ENCODE measurements at regions not wholly inside any gene's neighbourhood (a gene's known extent, or its start where the extent isn't known, plus 50 kb on each side); places are given as distances from the start of the nearest gene placed in this dataset.

DNA sequence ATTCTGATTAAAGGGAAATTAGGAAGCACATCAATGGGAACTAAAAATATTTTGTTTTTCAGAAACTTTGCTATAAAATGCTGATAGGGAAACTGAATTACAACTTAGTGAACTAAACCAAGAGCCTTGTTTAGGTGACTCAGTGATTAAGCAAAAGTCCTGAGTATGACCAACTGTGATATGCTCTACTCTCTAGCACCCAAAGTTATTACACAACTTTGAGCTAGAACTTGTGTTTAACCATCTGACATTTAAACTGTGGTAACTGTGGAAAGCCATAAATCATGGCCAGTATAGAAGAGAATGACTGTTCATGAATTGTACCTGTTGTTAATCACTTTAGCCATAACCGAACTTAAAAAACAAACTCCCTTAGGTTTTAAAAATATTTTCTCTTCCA, 127.4 kb downstream of the ZNF365 start:
- H3K27ac ChIP-seq = no peak overlapping the region
- no peak overlapping the region for H3K4me3 ChIP-seq
- intact Hi-C loops (cut with DNase I; ENCODE audit: low total_unique reads) = no loop called here
- H3K27me3 ChIP-seq = no peaks in the 10 kb centered on the region
- no peak for TF ChIP-seq POLR2A (IDR thresholded peaks at IDR 0.05)
- TF ChIP-seq, protein P1, sequence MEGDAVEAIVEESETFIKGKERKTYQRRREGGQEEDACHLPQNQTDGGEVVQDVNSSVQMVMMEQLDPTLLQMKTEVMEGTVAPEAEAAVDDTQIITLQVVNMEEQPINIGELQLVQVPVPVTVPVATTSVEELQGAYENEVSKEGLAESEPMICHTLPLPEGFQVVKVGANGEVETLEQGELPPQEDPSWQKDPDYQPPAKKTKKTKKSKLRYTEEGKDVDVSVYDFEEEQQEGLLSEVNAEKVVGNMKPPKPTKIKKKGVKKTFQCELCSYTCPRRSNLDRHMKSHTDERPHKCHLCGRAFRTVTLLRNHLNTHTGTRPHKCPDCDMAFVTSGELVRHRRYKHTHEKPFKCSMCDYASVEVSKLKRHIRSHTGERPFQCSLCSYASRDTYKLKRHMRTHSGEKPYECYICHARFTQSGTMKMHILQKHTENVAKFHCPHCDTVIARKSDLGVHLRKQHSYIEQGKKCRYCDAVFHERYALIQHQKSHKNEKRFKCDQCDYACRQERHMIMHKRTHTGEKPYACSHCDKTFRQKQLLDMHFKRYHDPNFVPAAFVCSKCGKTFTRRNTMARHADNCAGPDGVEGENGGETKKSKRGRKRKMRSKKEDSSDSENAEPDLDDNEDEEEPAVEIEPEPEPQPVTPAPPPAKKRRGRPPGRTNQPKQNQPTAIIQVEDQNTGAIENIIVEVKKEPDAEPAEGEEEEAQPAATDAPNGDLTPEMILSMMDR (IDR thresholded peaks at IDR 0.05) = no peak
- no peak for DNase-seq
- WGBS, 2 donors = 82 to 89% methylated on average over 1 of the region's 1 CpG
- no peaks in the 10 kb centered on the region for H3K9me3 ChIP-seq
- no peaks in the 10 kb centered on the region for H3K4me1 ChIP-seq
- H3K36me3 ChIP-seq (ENCODE audit: low read depth, missing control alignments) = no peaks in the 10 kb centered on the region

DNA sequence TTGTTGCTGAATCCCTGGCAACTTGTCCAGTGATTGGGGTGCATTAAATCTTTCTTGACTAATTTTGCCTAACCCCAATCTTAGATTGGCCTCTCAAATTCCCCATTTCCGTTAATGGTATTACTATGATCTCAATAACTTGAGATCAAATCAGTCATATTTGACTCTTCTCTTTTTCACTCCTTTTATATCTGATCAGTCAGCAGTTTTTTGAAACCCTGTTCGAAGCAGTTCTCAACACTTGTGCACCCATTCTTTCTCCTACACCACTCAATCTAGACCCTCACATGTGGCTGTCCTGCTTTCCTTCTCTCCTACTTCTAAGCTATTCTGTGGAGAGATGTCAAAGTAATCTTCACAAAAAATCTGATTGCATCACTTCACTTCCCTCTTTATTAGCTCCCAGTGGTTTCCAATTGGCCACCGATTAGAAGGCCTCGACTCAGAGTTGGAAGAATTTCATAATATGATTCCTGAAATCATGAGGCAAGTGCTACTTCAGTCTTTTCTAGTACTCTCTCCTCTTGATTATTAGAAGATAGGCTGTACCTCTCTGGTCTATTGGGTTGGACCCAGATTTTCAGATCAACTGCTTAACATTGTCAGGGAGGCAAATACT, 128.9 kb downstream of the ZNF365 start:
- Histone ChIP-seq H3K4me1 (no peaks in the 10 kb centered on the region), H3K9me3 (no peaks in the 10 kb centered on the region), H3K4me3 (no peak overlapping the region), H3K27me3 (no peaks in the 10 kb centered on the region), H3K27ac (no peak overlapping the region), H3K36me3 (ENCODE audit: low read depth, missing control alignments) (no peaks in the 10 kb centered on the region)
- intact Hi-C loops (cut with DNase I; ENCODE audit: low total_unique reads) = no loop called here
- WGBS, 2 donors = 83 to 88% methylated on average over 4 of the region's 4 CpGs
- DNase-seq = no peak
- no peak for TF ChIP-seq POLR2A (IDR thresholded peaks at IDR 0.05)
- TF ChIP-seq, protein P1 (IDR thresholded peaks at IDR 0.05) = no peak

DNA sequence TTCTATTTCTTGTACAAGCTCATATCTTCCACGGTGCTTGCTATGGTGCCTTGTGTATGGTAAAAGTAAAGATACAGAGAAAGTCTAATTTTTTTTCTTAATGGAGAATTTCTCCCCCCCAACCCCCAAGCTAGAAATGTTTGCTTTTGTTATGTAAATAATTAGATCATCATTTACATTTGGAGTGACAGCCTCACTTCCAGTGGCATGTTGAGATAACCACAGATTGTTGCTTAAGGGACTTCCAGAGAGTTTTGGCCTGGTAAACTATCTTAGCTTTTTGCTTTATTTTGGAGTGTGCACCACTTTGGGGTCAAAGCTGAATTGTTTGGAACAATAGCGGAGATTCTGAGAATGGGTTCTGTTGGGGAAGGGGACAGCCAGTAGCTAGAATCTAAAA, 129.7 kb downstream of the ZNF365 start:
- no peak for DNase-seq
- TF ChIP-seq, protein P1 (IDR thresholded peaks at IDR 0.05) = no peak
- TF ChIP-seq POLR2A (IDR thresholded peaks at IDR 0.05) = no peak
- H3K4me1 ChIP-seq = no peaks in the 10 kb centered on the region

DNA sequence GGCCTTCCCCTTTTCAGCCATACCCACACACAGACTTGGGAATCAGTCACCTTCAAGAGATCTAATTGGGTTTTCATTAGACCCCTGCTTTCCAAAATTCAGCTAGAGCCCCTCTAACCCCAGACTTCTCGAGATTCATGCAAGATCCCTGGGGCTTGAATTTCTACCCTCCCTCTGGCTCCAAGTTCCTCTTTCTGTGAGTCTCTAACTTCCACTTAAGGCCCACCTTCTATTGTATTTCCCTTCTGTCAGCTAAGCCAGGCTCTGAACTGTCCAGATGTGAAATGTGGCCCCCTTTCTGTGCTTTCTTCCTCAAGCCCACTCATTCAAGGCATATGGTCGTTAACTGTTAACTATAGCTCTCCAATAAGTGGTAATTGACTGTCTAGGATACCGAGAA, 132.2 kb downstream of the ZNF365 start:
- WGBS, 2 donors = 81 to 91% methylated on average over 3 of the region's 3 CpGs
- TF ChIP-seq, protein P1 (IDR thresholded peaks at IDR 0.05) = no peak
- no peak for TF ChIP-seq POLR2A (IDR thresholded peaks at IDR 0.05)
- no peaks in the 10 kb centered on the region for H3K9me3 ChIP-seq
- DNase-seq = no peak
- no peaks in the 10 kb centered on the region for H3K36me3 ChIP-seq (ENCODE audit: low read depth, missing control alignments)
- H3K27ac ChIP-seq = no peak overlapping the region
- intact Hi-C loops (cut with DNase I; ENCODE audit: low total_unique reads) = no loop called here
- no peaks in the 10 kb centered on the region for H3K4me1 ChIP-seq
- H3K4me3 ChIP-seq = no peak overlapping the region
- H3K27me3 ChIP-seq = no peaks in the 10 kb centered on the region

More for the DNA sequence above, 129.7 kb downstream of the ZNF365 start:
- no peaks in the 10 kb centered on the region for H3K36me3 ChIP-seq (ENCODE audit: low read depth, missing control alignments)
- no peak overlapping the region for H3K27ac ChIP-seq
- no peaks in the 10 kb centered on the region for H3K27me3 ChIP-seq
- H3K9me3 ChIP-seq = no peaks in the 10 kb centered on the region
- H3K4me3 ChIP-seq = no peak overlapping the region
- 94 to 95% methylated on average over 2 of the region's 2 CpGs for WGBS, 2 donors
- intact Hi-C loops (cut with DNase I; ENCODE audit: low total_unique reads) = no loop called here

DNA sequence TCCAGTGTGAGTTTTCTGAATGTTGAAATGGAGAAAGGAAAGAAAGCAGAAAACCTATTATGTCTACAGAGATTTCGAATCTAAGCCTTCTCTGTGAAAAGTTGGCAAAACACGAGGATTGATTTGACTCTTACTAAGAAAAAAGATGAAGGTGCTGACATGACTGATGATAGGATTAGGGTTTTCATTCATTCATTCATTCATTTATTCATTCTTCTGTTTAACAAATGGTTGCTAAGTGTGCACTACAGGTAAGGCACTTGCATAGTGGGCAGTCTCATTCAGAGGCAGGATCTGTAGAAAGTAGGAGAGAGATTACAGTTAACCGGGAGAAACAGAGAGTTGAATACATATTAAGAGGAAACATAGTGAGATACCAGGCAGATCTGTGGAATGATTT, 137.1 kb downstream of the ZNF365 start:
- TF ChIP-seq POLR2A (IDR thresholded peaks at IDR 0.05) = no peak
- TF ChIP-seq, protein P1 (IDR thresholded peaks at IDR 0.05) = no peak
- 89 to 94% methylated on average over 3 of the region's 3 CpGs for WGBS, 2 donors
- Histone ChIP-seq H3K4me1 (no peaks in the 10 kb centered on the region), H3K4me3 (no peak overlapping the region), H3K36me3 (ENCODE audit: low read depth, missing control alignments) (no peaks in the 10 kb centered on the region), H3K27me3 (no peaks in the 10 kb centered on the region), H3K9me3 (no peaks in the 10 kb centered on the region), H3K27ac (no peak overlapping the region)
- intact Hi-C loops (cut with DNase I; ENCODE audit: low total_unique reads) = no loop called here
- no peak for DNase-seq

All from testis (tissue), 2 donors.